Effector memory CD8-positive, alpha-beta T cell (primary cell): ENCODE measurements at regions not wholly inside any gene's neighbourhood (a gene's known extent, or its start where the extent isn't known, plus 50 kb on each side); places are given as distances from the start of the nearest gene placed in this dataset.

Experiments used
- ATAC-seq: fragments of 150-1000 bp; cut with Tn5 transposase; replicated peaks from 2 replicates; pipeline ENCODE4 v1.10.0; 2021; ENCODE audit warnings: mild to moderate bottlenecking, moderate library complexity
- DNase-seq, 3 experiments: peaks; one replicate each; pipeline ENCODE4 v3.0.0; 2021
- H3K27ac Mint-ChIP-seq, 2 donors: one replicate each; pipeline ENCODE4 v1.8.0; 2022; ENCODE audit warnings: mild to moderate bottlenecking in 2 of 2, mixed read lengths in 2 of 2, moderate library complexity in 2 of 2
- H3K27me3 Mint-ChIP-seq, 2 donors: one replicate each; pipeline ENCODE4 v1.8.0; 2022; ENCODE audit warnings: mixed read lengths in 2 of 2
- H3K36me3 Mint-ChIP-seq: one replicate; pipeline ENCODE4 v1.8.0; 2022; ENCODE audit warnings: mild to moderate bottlenecking, moderate library complexity, mixed read lengths; ENCODE audit not compliant: insufficient read depth
- H3K4me1 Mint-ChIP-seq, 2 donors: one replicate each; pipeline ENCODE4 v1.8.0; 2022; ENCODE audit warnings: low read depth in 2 of 2, mixed read lengths in 2 of 2
- H3K4me3 Mint-ChIP-seq, 2 donors: one replicate each; pipeline ENCODE4 v1.8.0; 2022; ENCODE audit warnings: mild to moderate bottlenecking in 2 of 2, mixed read lengths in 2 of 2, moderate library complexity in 2 of 2
- H3K9me3 Mint-ChIP-seq, 2 donors: one replicate each; pipeline ENCODE4 v1.8.0; 2022; ENCODE audit warnings: mixed read lengths in 2 of 2

GRCh38 chr6:15058200-15059061 lies 187.4 kb upstream of the JARID2 start:
- peaks cover 4% of the 10 kb centered on the region for H3K36me3 Mint-ChIP-seq
- no peak overlapping the region for H3K4me3 Mint-ChIP-seq
- DNase-seq (no peak), ATAC-seq (no peak)
- no peaks in the 10 kb centered on the region for H3K27me3 Mint-ChIP-seq
- no peaks in the 10 kb centered on the region for H3K9me3 Mint-ChIP-seq
- H3K4me1 Mint-ChIP-seq: no peaks in the 10 kb centered on the region
- H3K27ac Mint-ChIP-seq: no peak overlapping the region

DNA sequence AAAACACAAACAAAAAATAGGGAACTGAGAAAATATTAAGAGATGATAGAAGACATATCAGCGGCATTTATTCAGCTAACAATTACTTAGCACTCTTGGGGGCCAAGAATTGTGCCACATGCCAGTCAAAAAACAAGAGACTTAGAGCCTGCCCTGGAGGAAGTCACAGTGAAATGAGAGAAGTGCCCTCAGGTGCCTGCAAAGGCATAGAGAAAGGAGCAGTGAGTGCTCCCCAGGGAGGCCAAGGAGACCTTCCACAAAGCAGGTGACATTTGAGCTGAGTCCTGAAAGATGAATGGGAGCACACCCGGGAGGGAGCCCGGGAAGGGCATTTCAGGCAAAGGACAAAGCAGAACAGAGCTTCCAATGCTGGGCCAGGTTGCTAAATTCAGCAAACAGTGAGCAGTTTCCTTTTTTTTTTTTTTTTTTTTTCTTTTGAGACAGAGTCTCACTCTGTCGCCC lies 184.7 kb upstream of the JARID2 start:
- Mint-ChIP-seq H3K27me3 (no peaks in the 10 kb centered on the region), H3K9me3 (no peaks in the 10 kb centered on the region), H3K4me3 (no peak overlapping the region), H3K4me1 (no peaks in the 10 kb centered on the region), H3K36me3 (peaks cover 4% of the 10 kb centered on the region), H3K27ac (no peak overlapping the region)
- no peak for ATAC-seq
- no peak for DNase-seq

GRCh38 chr6:15061908-15062515 lies 183.9 kb upstream of the JARID2 start:
- no peaks in the 10 kb centered on the region for H3K9me3 Mint-ChIP-seq
- H3K4me1 Mint-ChIP-seq: no peaks in the 10 kb centered on the region
- H3K27me3 Mint-ChIP-seq: no peaks in the 10 kb centered on the region
- ATAC-seq: no peak
- DNase-seq: no peak
- no peak overlapping the region for H3K27ac Mint-ChIP-seq
- peaks cover 6% of the 10 kb centered on the region for H3K36me3 Mint-ChIP-seq
- no peak overlapping the region for H3K4me3 Mint-ChIP-seq

DNA sequence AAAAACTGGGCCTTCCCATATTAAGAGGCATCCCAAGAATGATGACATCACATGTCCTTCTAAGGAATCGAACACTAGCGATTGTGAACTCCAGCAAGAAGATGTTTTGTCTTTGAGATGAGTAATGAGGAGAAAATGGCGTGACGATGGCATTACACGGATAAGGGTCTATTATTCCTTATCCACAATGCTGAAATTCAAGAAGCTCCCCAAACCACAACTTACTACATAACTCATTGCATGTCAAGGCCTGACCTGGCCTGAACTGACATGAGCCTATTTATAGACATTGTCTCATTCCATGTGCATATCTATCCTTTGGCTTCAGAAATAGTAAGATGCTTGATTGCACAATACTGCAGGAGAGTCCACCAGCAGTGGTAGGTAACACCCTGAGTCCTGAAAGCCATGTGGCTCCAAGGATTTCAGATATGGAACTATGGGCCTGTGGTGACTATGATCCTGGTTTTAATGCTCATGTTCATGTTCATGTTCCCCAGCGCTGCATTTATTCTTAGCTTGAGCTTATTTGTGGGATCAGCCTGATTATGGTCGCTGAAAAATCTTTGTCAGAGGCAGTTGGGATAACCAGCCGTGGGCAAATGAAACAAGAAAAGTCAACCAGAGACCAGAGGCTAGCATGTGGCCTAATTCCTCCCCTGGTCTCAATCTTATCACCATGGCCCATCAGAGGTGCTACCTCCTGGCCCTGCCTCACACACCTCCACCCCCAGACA lies 183.2 kb upstream of the JARID2 start:
- no peak for ATAC-seq
- H3K27ac Mint-ChIP-seq: no peak overlapping the region
- H3K27me3 Mint-ChIP-seq: no peaks in the 10 kb centered on the region
- H3K4me3 Mint-ChIP-seq: no peak overlapping the region
- H3K9me3 Mint-ChIP-seq: no peaks in the 10 kb centered on the region
- H3K36me3 Mint-ChIP-seq: peaks cover 6% of the 10 kb centered on the region
- DNase-seq: no peak
- no peaks in the 10 kb centered on the region for H3K4me1 Mint-ChIP-seq

DNA sequence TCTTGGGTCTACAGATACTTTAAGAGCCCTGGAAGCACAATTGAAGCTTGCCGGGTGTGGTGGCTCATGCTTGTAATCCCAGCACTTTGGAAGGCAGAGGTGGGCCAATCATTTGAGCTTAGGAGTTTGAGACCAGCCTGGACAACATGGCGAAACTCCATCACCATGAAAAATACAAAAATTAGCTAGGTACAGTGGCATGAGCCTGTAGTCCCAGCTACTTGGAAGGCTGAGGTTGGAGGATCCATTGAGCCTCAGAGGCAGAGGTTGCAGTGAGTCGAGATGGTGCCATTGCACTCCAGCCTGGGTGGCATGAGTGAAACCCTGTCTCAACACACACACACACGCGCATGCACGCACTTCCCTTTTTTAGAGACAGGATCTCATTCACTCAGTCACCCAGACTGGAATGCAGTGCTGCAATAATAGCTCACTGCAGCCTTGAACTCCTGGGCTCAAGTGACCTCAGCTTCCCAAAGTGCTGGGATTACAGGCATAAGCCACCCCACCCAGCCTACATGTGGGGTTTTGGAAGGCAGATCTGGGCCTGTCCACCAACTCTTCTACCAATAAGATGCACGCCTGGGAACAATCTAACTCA lies 182.5 kb upstream of the JARID2 start:
- Mint-ChIP-seq H3K27me3 (no peaks in the 10 kb centered on the region), H3K36me3 (peaks cover 6% of the 10 kb centered on the region), H3K4me3 (no peak overlapping the region), H3K27ac (no peak overlapping the region), H3K9me3 (no peaks in the 10 kb centered on the region), H3K4me1 (no peaks in the 10 kb centered on the region)
- DNase-seq (no peak), ATAC-seq (no peak)

GRCh38 chr6:15065261-15065989 lies 180.4 kb upstream of the JARID2 start:
- no peak for ATAC-seq
- no peaks in the 10 kb centered on the region for H3K27me3 Mint-ChIP-seq

DNA sequence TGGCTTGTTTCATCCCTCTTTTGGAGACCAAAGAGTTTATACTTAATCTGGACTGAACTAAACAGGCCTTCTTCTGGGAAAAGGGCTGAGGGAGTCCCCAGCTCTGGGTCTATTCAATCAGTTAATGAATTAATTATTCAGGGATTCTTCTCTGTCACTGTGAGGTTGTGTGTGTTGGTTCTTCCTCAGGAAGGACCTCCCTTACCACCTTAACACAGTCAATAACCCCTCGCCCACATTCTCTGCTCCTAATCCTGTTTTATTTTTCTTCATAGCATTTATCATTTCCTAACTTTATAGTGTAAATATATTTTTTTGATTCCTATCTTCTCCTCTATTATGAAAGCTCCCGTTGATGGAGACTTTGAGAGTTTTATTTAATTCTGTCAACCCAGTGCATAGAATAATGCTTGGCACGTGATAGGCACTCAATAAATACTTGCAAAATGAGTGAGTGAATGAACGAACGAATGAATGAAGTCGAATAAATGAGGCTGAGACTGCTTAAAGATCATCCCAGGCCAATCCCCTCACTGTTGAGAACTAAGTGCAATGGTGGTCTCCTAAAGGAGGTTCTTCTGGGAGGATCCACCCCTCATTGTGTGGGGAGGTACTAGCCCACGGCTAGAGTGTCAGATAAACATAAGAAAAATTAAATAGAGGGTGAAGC lies 179.6 kb upstream of the JARID2 start:
- Mint-ChIP-seq H3K4me3 (no peak overlapping the region), H3K9me3 (no peaks in the 10 kb centered on the region), H3K27me3 (no peaks in the 10 kb centered on the region), H3K4me1 (no peaks in the 10 kb centered on the region), H3K27ac (no peak overlapping the region), H3K36me3 (peaks cover 6% of the 10 kb centered on the region)
- DNase-seq (no peak), ATAC-seq (no peak)

More at GRCh38 chr6:15065261-15065989, 180.4 kb upstream of the JARID2 start:
- H3K4me1 Mint-ChIP-seq: no peaks in the 10 kb centered on the region
- no peak overlapping the region for H3K4me3 Mint-ChIP-seq
- H3K27ac Mint-ChIP-seq: no peak overlapping the region
- no peak for DNase-seq
- peaks cover 6% of the 10 kb centered on the region for H3K36me3 Mint-ChIP-seq
- H3K9me3 Mint-ChIP-seq: no peaks in the 10 kb centered on the region

DNA sequence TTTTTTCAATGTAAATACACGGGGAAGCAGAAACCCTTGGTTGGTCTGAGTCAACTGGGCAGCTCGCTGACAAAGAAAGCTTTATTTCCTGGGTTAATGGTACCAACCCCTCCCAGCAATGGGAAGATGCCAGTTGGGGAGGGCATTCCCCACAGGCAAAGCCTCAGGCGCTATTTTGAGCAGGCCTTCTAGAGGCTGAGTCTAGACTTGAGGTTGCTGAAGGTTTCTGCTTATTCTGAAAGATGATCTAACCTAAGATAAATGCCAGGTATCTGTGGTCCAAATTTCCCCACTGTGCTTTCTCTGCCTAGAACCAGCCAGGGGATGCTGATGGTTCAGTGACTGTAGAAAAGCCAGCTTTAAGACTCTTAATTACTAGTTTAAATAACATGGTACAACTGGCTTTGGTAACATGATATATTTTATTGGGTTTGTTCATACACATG lies 172.5 kb upstream of the JARID2 start:
- no peak overlapping the region for H3K27ac Mint-ChIP-seq
- H3K9me3 Mint-ChIP-seq: no peaks in the 10 kb centered on the region
- H3K4me3 Mint-ChIP-seq: no peak overlapping the region
- H3K36me3 Mint-ChIP-seq: no peaks in the 10 kb centered on the region
- ATAC-seq (no peak), DNase-seq (no peak)
- peaks cover 0 to 33% of the 10 kb centered on the region in 2 donors for H3K27me3 Mint-ChIP-seq
- peaks cover 0 to 4% of the 10 kb centered on the region in 2 donors for H3K4me1 Mint-ChIP-seq

GRCh38 chr6:15073883-15074465 lies 171.9 kb upstream of the JARID2 start:
- Mint-ChIP-seq H3K4me1 (peaks cover 0 to 4% of the 10 kb centered on the region in 2 donors), H3K4me3 (no peak overlapping the region), H3K36me3 (no peaks in the 10 kb centered on the region), H3K27me3 (peaks cover 0 to 33% of the 10 kb centered on the region in 2 donors), H3K27ac (no peak overlapping the region), H3K9me3 (no peaks in the 10 kb centered on the region)
- DNase-seq (no peak), ATAC-seq (no peak)

DNA sequence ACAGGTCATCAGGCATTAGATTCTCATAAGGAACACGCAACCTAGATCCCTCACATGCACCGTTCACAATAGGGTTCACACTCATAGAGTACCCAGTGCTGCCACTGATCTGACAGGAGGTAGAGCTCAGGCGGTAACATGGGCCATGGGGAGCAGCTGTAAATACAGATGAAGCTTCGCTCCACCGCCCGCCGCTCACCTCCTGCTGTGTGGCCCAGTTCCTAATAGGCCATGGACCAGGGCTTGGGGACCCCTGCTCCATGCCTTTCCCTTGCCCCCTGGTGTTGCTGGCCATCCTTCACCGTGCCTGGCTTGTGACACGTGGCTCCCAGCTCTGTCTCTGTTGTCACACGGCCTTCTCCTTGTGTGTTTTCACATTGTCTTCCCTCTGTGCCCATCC lies 171.1 kb upstream of the JARID2 start:
- DNase-seq: no peak
- Mint-ChIP-seq H3K4me3 (no peak overlapping the region), H3K27me3 (peaks cover 0 to 40% of the 10 kb centered on the region in 2 donors), H3K9me3 (no peaks in the 10 kb centered on the region), H3K4me1 (peaks cover 0 to 4% of the 10 kb centered on the region in 2 donors), H3K36me3 (no peaks in the 10 kb centered on the region), H3K27ac (no peak overlapping the region)
- no peak for ATAC-seq

GRCh38 chr6:15076565-15076964 lies 169.3 kb upstream of the JARID2 start:
- Mint-ChIP-seq H3K4me1 (peaks cover 0 to 4% of the 10 kb centered on the region in 2 donors), H3K27me3 (peaks cover 0 to 43% of the 10 kb centered on the region in 2 donors)
- ATAC-seq: no peak

GRCh38 chr6:15077006-15077405 lies 168.9 kb upstream of the JARID2 start:
- no peaks in the 10 kb centered on the region for H3K36me3 Mint-ChIP-seq
- ATAC-seq (no peak), DNase-seq (no peak)
- H3K27me3 Mint-ChIP-seq: peaks cover 0 to 43% of the 10 kb centered on the region in 2 donors
- no peak overlapping the region for H3K27ac Mint-ChIP-seq
- H3K4me3 Mint-ChIP-seq: no peak overlapping the region
- no peaks in the 10 kb centered on the region for H3K9me3 Mint-ChIP-seq
- H3K4me1 Mint-ChIP-seq: peaks cover 0 to 4% of the 10 kb centered on the region in 2 donors

More at GRCh38 chr6:15076565-15076964, 169.3 kb upstream of the JARID2 start:
- H3K9me3 Mint-ChIP-seq: no peaks in the 10 kb centered on the region
- H3K36me3 Mint-ChIP-seq: no peaks in the 10 kb centered on the region
- no peak for DNase-seq
- H3K4me3 Mint-ChIP-seq: no peak overlapping the region
- H3K27ac Mint-ChIP-seq: no peak overlapping the region
